Right lobe of liver (tissue), 4 donors: ENCODE measurements at regions not wholly inside any gene's neighbourhood (a gene's known extent, or its start where the extent isn't known, plus 50 kb on each side); places are given as distances from the start of the nearest gene placed in this dataset.

Experiments used
- POLR2A ChIP-seq: fragments of 450-650 bp; IDR thresholded peaks from one replicate; pipeline ENCODE4 v1.6.1; 2017; ENCODE audit warnings: antibody characterized with exemption, mild to moderate bottlenecking
- TF ChIP-seq, protein P1 (sequence below), 4 donors: fragments of 200-600 bp in 3 of 4; fragments of 450-650 bp in 1 of 4; IDR thresholded peaks; one replicate each; pipeline versions ENCODE4 v1.5.1 to v1.8.0; 2016 to 2022; ENCODE audit warnings: antibody characterized with exemption in 4 of 4, mild to moderate bottlenecking in 2 of 4
- donor health status: DM: no; HTN: no; CAD: no.
- donor health status: DM: no; HTN: no; CAD: no.
- donor health status: DM: no; HTN: yes; CAD: no.

DNA sequence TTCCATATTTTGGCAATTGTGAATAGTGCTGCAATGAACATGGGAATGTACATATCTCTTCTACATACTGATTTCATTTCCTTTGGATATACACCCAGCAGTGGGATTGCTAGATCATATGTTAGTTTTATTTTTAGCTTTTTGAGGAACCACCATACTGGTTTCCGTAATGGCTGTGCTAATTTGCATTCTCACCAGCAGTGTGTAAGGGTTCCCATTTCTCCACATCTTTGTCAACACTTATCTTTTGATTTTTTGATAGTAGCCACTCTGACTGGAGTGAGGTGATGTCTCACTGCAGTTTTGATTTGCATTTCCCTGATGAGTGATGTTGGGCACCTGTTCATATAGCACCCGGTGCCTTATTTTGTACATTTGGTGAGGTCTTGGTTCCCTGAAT lies 519.6 kb downstream of the REEP3 start:
- TF ChIP-seq, protein P1, sequence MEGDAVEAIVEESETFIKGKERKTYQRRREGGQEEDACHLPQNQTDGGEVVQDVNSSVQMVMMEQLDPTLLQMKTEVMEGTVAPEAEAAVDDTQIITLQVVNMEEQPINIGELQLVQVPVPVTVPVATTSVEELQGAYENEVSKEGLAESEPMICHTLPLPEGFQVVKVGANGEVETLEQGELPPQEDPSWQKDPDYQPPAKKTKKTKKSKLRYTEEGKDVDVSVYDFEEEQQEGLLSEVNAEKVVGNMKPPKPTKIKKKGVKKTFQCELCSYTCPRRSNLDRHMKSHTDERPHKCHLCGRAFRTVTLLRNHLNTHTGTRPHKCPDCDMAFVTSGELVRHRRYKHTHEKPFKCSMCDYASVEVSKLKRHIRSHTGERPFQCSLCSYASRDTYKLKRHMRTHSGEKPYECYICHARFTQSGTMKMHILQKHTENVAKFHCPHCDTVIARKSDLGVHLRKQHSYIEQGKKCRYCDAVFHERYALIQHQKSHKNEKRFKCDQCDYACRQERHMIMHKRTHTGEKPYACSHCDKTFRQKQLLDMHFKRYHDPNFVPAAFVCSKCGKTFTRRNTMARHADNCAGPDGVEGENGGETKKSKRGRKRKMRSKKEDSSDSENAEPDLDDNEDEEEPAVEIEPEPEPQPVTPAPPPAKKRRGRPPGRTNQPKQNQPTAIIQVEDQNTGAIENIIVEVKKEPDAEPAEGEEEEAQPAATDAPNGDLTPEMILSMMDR (IDR thresholded peaks at IDR 0.05), result no peak
- TF ChIP-seq POLR2A, result no peak
